ENCODE measurements at regions not wholly inside any gene's neighbourhood (a gene's known extent, or its start where the extent isn't known, plus 50 kb on each side); places are given as distances from the start of the nearest gene placed in this dataset.

- TF ChIP-seq CTCF (tag by site-specific recombination; IDR thresholded peaks at IDR 0.05) (no peak), ZSCAN4 (tag by site-specific recombination; IDR thresholded peaks at IDR 0.05) (no peak), ZNF423 (tag by site-specific recombination; IDR thresholded peaks at IDR 0.05) (no peak), ZNF112 (tag by site-specific recombination; IDR thresholded peaks at IDR 0.05) (no peak), REPIN1 (tag by site-specific recombination; IDR thresholded peaks at IDR 0.05; ENCODE audit: low read depth) (no peak), ZNF473 (tag by site-specific recombination; IDR thresholded peaks at IDR 0.05) (no peak), ZBTB21 (tag by site-specific recombination; IDR thresholded peaks at IDR 0.05) (no peak), ZNF133 (tag by site-specific recombination; IDR thresholded peaks at IDR 0.05) (no peak), ZNF76 (tag by site-specific recombination; IDR thresholded peaks at IDR 0.05; ENCODE audit: borderline replicate concordance, low read depth) (no peak), ZNF302 (tag by site-specific recombination; IDR thresholded peaks at IDR 0.05; ENCODE audit: low read depth) (no peak), YY1 (tag by site-specific recombination; IDR thresholded peaks at IDR 0.05) (no peak)
These were observed 458.6 kb upstream of the ZNF385D start for GRCh38 chr3:22209578-22209977.

Data from HEK293 (cell line).